HG02798 (cell line): ENCODE measurements at regions not wholly inside any gene's neighbourhood (a gene's known extent, or its start where the extent isn't known, plus 50 kb on each side); places are given as distances from the start of the nearest gene placed in this dataset.
"Not testable (repeated sequence)": the region's sequence is repeated elsewhere in the genome, so short reads cannot be mapped to it uniquely, and the experiment has no call there.

ENCODE experiments used
- ATAC-seq: cut with Tn5 transposase; IDR thresholded peaks from one replicate; pipeline ENCODE4 v1.9.1; 2021; ENCODE audit warnings: mild to moderate bottlenecking; ENCODE audit not compliant: unreplicated experiment, poor library complexity

DNA sequence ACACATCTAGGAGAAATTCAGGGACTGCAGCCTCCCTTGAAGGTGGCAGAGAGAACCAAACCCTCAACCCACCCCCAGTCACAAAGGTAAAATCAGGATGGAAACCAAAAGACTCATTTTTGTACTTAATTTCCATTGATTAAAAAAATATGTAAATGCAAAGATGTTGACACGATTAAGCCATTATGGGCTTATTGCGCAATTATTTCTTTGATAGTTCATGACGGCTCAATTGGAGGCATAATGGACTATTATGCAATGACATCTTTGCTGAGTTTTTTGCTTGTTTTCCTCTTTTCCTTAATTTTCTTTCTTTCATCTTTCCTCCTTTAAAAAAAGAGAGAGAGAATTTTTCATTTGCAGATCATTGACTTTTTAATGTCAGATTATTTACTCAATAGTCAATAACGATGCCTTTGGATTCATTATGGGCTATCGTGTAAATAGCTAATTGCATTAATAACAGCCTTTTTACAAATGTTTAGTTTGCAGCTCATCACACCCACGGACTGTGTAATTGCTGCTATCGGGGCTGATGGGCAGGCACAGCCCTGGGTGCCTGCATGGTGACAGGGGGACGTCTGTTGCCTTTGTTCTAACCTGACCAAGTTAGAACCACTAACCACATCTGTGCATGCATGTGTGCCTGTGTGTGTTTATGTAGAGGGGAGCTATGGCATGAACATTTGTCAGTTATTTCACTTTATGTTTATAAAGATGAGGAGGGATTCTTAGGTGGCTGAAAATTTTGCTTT, 482.4 kb upstream of the TSHZ3 start:
- no peak for ATAC-seq

DNA sequence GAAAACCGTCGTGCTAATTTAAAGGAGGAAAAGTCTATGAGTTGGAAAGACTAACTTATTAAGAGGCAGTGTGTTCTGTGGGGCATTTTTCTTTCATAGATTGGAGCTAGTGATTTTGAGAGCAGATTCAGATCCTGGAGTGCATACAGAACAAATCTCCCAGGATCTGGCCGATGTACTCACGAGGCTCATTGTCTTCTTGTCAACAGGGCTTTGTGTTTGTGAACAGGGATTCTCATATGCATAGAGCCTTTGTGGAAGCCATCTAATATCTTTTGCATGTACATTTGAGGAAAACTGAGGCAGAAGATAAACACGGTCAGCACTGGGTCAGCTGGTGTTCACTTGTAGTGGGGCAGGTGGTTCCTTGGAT, 482.9 kb upstream of the TSHZ3 start:
- no peak for ATAC-seq

DNA sequence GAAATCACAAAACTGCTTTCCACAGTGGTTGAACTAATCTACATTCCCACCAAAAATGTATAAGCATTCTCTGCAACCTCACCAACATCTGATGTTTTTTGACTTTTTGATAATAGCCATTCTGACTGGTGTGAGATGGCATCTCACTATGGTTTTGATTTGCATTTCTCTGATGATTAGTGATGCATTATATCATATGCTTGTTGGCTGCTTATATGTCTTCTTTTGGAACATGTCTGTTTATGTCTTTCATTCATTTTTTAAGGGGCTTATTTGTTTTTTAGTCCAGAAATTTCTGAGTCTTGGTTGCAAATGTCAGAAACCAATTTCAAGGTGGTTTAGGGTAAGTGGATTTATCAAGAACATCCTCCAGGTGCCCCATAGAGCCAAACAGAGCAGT, 484.8 kb upstream of the TSHZ3 start:
- no peak for ATAC-seq

DNA sequence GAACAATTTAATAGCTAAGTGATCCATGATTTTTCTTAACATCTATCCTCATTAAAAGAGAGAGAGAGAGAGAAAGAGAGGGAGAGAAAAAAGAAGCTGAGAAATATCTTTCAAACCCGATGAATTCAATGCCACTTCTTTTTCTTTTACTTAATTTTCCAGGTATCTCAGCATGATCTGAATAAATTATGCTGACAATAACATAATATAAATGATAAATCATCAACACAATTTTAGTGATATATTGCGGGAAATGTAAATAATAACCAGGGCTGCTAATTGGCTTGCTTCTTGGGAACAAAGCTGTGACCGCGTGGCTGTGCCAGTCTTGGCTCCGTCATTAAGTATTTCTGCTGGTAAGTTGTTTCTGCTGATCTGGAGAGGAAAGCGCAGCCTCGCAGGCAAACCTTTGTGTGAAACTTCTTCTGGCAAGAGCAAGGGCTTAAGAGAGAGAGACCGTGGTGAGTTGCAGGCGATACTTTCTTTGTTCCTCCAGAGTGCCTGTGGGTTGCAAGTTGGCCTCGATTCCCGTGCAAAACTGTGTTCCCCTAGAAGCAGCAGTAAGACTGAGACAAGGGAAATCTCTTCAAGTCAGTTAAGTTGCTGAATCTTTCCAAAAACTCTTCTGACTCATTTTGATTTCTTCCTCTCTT, 489.1 kb upstream of the TSHZ3 start:
- no peak for ATAC-seq

DNA sequence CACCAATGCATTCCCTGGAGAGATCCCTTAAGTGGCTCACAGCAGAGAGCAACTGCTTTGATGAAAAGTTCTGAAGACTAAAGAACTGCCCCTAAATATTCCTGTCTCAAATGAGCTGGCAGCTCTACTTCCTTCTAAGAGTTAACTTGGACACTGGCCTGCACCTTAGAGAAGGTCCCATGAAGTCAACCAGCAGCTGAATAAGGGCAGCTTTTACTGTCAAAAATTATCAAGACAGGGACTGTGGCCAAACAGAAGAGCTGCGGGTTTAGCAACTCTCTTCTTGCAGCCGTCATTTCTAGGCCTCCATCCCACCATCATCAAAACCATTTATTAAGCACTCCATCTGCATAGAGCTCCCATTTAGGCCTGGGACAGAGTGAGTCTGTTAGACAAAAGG, 491.1 kb upstream of the TSHZ3 start:
- ATAC-seq, result no peak

DNA sequence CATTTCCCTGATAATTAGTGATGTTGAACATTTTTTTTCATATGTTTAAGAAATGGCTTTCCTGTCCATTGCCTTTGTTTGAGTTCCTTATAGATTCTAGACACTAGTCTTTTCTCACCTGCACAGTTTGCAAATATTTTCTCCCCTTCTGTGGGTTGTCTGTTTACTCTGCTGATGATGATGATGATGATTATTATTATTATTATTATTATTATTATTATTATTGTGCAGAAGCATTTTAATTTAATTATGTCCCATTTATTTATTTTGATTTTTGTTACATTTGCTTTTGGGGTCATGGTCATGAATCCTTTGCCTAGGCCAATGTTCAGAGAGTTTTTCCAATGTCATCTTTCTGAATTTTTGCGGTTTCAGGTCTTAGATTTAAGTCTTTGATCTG, 492.5 kb upstream of the TSHZ3 start:
- ATAC-seq, result no peak

DNA sequence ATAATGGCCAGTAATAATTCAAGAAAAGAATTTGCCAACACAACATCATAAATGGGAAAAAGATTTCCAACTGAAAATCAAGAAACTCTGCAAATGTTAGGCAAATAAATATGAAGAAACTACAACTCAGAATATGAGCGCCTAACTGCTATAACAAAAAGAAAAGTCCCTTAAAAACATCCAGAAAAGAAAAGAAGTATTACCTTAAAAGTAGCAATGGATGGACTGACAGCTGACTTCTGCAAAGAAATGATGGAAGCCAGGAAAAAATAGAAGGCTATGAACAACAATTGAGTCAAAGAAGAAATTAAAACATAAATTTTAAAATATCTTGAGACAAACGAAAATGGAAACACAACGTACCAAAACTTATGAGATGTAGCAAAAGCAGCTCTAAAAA, 482.3 kb upstream of the ZNF507 start:
- ATAC-seq, result no peak

DNA sequence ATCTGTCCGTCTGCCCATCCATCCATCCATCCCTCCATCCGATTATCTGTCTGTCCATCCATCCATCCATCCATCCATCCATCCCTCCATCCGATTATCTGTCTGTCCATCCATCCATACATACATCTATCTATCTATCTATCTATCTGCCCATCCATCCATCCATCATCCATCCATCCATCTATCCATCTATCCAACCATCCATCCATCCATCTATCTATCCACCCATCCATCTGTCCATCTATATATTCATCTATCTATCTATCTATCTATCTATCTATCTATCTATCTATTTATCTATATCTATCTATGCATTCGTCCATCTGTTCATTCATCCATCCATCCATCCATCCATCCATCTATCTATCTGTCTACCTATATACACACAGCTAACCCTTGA, 471.1 kb upstream of the ZNF507 start:
- no peak for ATAC-seq

DNA sequence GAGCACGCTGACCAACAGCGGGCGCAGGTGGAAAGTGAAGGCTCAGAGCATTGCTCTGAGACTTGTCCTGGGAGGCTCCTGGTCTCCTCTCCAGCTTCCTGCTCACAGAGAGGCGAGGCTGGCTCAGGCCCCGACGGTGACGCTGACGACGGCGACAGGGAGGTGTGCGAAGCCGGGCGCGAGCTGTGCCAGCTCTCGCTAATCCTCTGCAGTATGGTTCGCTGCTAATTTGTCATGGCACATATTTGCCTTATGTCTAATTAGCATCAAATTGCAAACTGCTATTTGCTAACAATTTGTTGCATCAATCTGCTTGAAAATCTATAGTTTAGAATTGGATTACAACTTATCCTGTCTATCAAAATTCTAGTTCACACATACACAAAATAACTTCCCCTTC, 469.8 kb upstream of the ZNF507 start:
- no peak for ATAC-seq

DNA sequence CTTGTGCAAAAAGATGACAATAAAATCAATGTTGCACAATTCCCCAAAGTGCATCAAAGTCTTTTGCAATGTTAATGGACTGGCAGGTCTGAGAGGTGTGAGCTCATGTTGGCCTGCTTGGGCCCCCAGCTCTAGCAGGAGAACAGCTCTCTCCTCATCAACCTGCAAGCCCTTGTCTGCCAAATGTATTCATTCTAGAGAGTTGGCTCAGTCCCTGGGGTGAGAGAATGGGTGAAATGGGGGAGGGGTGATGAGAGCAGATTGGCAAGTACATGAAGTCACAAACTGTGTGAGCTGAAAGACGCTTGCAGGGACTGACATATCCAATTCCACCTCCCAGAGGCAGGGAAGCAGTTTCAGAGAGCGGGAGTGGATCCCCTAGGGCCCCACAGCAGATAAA, 465.1 kb upstream of the ZNF507 start:
- ATAC-seq, result no peak

DNA sequence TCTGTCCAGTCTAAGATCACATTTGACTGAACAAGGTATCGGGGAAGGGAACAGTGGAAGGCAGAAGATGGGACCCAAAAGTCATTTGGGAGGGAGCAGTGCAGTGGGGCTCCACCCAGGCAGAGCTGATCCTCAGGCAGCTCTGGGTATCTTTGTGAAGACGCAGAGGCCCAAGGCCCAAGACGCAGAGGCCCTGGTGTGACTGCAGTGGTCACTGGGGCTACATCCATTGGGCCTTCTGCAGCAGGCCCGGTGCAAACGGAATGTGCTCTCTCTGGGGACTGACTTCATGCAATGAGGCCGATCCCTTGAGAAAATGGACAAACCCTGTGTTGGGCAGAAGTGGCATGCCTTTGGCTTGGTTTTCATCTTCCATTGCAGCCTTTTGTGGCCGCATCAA, 463.4 kb upstream of the ZNF507 start:
- no peak for ATAC-seq

DNA sequence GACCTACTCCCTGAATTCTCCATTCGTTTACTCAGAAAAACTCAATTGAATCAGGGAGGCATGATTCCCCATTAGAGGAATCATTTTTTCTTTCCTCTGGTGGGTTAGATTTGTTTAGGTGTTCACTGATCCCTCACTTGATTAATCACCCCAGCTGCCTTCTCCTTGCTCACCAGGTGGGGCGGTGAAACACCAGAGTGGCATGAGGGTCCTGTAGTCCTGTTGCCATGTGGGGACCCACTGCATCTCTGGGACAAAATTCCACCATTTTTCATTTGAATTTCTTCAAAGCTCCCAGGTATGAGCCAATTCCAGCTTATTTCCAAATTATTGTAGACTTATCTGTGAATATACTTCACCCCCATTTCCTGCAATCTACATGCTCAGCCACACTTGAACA, 462.7 kb upstream of the ZNF507 start:
- no peak for ATAC-seq

DNA sequence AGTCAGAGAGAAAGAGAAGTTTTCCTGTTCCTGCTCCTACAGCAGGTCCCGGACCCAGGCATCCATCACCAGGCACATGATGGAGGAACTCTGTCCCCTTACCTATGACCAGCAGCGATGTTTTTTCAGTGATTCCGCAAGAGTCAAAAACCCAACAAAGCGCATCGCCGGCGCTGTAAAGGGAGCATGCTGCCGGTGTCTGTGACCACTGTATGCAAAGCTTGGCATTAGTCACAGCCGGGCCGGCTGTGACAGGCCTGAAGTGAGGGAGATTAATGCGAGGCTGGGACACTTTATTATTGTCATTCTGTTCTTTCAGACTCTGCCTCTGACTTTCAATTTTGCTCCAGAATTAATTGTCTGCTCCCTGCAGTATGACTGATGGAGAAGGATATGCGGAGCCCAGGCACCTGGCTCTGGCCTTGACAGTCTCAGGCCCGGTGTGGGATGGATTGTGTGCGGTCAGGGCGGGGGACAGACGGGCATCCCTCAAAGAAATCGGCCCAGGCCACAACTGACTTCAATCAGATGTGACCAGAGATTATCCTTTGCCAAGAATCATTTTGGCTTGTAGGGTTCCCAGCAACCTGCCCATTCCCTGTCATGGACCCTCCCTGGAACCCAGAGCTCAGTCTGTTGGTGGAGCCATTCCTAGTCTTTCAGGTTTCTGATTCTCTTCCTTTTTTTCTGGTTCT, 462.0 kb upstream of the ZNF507 start:
- ATAC-seq, result no peak

DNA sequence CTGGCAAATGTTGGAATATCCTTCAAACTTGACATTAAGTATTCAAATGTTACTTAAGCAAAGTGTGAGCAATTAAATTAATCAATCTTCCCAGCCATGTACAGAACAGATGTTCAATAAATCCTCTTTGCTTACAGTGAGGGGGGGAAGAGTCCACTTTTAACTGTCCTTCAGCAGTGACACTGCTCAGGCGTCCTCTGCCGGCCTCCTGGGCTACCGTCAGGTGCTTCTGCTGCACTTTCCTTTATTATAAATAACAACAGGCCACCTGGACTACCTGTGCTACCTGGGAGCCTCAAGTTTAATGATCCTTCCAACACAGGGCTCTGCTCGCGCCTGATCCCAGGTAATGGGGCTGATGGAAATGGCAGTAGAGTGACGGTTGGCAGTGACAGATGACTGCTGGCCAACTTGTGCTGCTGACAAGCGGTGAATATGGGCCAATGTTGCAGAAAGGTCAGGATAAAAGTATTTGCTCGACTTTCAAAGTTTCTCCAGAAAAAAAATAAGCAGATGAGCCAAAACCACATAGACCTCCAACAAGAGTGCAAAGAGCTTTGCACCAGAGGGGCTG, 460.0 kb upstream of the ZNF507 start:
- no peak for ATAC-seq

DNA sequence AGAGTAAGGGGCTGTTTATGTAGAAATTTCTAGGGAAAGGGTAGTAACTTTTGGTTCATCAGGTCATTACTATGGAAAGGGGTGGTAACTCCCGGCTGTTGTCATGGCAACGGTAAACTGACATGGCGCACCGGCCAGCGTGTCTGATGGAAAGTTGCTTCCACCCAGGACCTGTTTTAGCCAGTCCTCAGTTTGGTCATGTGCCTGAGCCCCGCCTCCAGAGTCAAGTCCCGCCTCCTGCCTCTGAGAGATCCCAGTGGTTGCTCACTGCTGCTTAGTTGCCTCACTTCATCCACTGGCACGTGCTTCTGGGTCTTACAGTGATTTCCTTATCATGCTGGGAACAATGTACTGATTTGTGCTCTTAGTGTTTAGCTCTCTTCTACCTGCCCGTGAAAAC, 455.2 kb upstream of the ZNF507 start:
- ATAC-seq, result no peak

DNA sequence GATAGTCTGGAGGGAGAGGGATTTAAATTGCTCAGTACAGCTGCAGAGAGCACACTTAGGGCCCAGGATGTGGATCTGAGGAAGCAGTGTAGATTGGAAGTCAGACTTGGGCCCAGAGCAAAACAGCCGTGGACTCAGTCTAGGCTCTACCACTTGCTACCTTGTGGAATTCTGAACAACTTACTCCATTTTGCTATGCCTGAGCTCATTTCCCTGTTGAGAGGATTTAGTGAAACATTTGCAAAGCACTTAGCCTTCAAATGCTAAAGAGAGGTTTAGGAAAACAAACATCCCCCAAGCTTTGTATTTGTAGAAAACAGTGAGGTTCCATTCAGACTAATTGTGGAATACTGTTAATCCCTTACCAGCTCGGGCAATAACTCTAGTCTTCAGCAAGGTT, 453.4 kb upstream of the ZNF507 start:
- ATAC-seq, result no peak

DNA sequence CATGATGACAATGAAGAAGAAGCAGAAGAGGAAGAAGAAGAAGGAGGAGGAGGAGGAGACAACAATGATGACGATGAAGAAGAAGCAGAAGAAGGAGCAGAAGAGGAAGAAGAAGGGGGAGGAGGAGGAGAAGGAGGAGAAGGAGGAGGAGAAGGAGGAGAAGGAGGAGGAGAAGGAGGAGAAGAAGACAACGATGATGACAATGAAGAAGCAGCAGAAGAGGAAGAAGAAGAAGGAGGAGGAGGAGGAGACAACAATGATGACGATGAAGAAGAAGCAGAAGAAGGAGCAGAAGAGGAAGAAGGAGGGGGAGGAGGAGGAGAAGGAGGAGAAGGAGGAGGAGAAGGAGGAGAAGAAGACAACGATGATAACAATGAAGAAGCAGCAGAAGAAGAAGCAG, 451.9 kb upstream of the ZNF507 start:
- not testable (repeated sequence) for ATAC-seq

DNA sequence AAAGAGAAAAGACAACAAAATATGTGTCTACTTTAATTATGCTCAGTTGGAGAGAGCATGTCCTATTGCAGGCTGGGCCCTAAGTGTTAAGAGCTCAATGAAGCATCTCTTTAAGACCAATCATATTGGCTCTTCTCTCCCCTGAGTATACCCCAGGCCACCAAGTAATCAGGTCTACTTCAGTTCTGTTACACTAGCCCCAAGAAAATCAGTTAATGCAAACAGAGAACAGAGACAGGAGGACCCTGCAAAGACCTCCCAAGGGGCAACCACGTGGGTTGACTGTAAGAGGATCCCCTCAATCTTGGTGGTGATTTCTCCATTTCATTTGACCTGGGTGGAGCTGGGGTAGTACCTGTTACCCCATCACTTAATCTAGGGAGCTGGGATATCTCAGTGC, 451.0 kb upstream of the ZNF507 start:
- ATAC-seq, result no peak

DNA sequence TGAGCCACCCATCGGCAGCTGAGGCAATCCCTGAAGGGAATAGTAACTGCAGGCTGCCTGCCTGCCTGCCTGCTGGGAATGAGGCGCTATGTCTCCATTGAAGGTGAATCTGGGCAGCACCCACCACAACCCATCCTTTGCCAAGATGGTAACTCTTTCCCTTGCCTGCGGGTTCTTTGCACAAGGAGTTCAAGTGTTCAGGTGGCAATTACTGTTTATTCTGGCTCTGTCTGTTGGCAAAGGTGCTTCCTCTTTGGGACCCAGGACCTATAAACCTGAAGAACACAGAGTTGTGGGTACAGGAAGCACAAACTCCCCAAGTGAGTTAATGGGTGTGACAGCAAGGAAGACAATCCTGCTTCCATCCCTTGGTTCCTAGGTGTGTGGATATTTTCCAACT, 448.1 kb upstream of the ZNF507 start:
- no peak for ATAC-seq

DNA sequence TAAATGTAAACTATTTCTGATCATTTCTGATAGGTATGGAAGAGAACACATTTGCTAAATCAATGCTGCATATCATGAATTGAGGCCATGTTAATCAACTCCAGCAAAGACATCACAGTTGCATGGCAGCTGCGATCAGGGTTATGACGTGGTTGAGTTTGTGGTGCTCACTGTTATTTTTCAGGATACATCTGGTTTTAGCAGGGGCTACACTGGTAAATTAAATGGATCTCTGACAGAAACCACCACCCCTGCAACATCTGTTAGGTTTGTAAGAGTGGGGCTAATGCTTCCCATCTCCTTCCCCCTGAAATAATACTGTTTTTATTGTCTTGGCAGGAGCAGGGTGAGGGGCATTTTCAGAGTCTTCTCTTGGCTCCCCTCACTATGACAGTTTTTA, 444.4 kb upstream of the ZNF507 start:
- no peak for ATAC-seq

DNA sequence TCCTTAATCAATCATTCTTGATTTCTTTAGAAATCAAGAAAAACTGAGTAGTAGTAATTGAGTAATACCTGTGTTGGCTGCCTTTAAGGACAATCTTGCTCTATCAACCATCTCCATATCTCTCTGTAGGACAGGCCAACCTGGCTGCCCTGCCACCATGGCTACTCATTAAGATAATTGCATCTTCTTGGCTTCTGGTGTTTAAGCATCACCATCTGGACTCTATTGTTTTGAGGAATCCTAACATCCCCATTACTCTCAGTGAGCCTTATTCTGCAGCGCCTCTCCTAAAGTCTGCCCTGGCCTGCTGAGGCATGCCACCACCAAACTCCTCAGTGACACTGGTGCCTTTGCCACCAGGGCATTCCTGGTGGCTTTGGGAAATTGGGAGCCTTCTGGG, 442.6 kb upstream of the ZNF507 start:
- no peak for ATAC-seq
